ENCODE measurements at regions not wholly inside any gene's neighbourhood (a gene's known extent, or its start where the extent isn't known, plus 50 kb on each side); places are given as distances from the start of the nearest gene placed in this dataset.

GRCh38 chr14:105850853-105851581 lies 324.6 kb downstream of the TMEM121 start:
- in situ Hi-C loops (cut with MboI): no loop called here
- H3K4me2 ChIP-seq (ENCODE audit: unreplicated experiment): no peak overlapping the region
- H3K36me3 ChIP-seq (ENCODE audit: low read depth): no peaks in the 10 kb centered on the region
- H3K4me3 ChIP-seq: no peak overlapping the region
- no peak overlapping the region for H3K27ac ChIP-seq
- WGBS, 2 experiments (ENCODE audit: low coverage in 1 of 2, low lambda C conversion rate in 2 of 2, missing lambda C conversion rate in 2 of 2): 57 to 63% methylated on average over 27 of the region's 27 CpGs
- H3K79me2 ChIP-seq (ENCODE audit: insufficient read depth): no peaks in the 10 kb centered on the region
- no peaks in the 10 kb centered on the region for H3K4me1 ChIP-seq (ENCODE audit: insufficient read depth)
- no peak overlapping the region for H2AFZ ChIP-seq
- H4K20me1 ChIP-seq (ENCODE audit: insufficient read depth): no peaks in the 10 kb centered on the region
- DNase-seq: no peak
- no peaks in the 10 kb centered on the region for H3K27me3 ChIP-seq (replicated peaks; ENCODE audit: insufficient read depth)
- TF ChIP-seq EZH2phosphoT487 (IDR thresholded peaks at IDR 0.05; ENCODE audit: insufficient read depth, low read depth) (no peak), EZH2 (IDR thresholded peaks at IDR 0.05; ENCODE audit: insufficient read depth, poor library complexity, severe bottlenecking) (no peak)
- H3K9me3 ChIP-seq (ENCODE audit: low read depth): no peaks in the 10 kb centered on the region
- no peaks in the 10 kb centered on the region for H3K9me2 ChIP-seq (ENCODE audit: insufficient read depth)
- no peak overlapping the region for H3K9ac ChIP-seq
- no peaks in the 10 kb centered on the region for H3F3A ChIP-seq (ENCODE audit: insufficient read depth)

DNA sequence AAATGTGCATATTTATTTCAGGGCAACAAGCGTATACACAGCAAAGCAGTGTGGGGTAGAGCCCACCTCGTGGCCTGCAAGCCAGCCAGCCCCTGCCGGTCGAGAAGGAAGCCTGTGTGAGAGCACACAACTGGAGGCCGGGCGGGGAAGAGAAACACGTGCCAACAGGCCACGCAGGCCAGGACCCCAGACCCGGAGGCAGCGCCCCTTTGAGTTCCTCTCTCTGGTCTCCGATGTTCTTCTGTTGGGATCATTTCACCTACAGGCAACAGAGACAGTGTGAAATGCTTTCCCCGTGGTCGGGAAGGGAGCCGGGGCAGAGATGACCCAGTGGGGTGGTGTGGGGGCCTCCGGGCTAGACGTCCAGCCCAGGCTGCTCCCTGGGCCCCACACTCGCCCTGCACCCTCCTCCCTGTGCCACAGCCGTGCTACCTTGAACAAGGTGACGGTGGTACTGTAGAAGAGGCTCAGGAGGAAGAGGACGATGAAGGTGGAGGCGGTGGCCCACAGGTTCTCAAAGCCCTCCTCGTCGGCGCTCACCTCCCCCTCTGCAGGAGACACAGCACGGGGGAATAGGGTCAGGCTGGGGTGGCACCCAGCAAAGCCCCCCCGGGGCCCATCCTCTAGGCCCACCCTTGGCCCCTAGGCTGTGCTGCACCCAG lies 325.5 kb downstream of the TMEM121 start:
- Histone ChIP-seq H3K9ac (no peak overlapping the region), H2AFZ (no peak overlapping the region), H3K36me3 (ENCODE audit: low read depth) (no peaks in the 10 kb centered on the region), H3K79me2 (ENCODE audit: insufficient read depth) (no peaks in the 10 kb centered on the region), H3K4me1 (ENCODE audit: insufficient read depth) (no peaks in the 10 kb centered on the region), H3K9me2 (ENCODE audit: insufficient read depth) (no peaks in the 10 kb centered on the region), H4K20me1 (ENCODE audit: insufficient read depth) (no peaks in the 10 kb centered on the region), H3K4me3 (no peak overlapping the region), H3K27ac (no peak overlapping the region), H3K4me2 (ENCODE audit: unreplicated experiment) (no peak overlapping the region), H3K9me3 (ENCODE audit: low read depth) (no peaks in the 10 kb centered on the region), H3K27me3 (replicated peaks; ENCODE audit: insufficient read depth) (no peaks in the 10 kb centered on the region), H3F3A (ENCODE audit: insufficient read depth) (no peaks in the 10 kb centered on the region)
- DNase-seq: no peak
- in situ Hi-C loops (cut with MboI): no loop called here
- TF ChIP-seq EZH2phosphoT487 (IDR thresholded peaks at IDR 0.05; ENCODE audit: insufficient read depth, low read depth) (no peak), EZH2 (IDR thresholded peaks at IDR 0.05; ENCODE audit: insufficient read depth, poor library complexity, severe bottlenecking) (no peak)
- WGBS, 2 experiments (ENCODE audit: low coverage in 1 of 2, low lambda C conversion rate in 2 of 2, missing lambda C conversion rate in 2 of 2): 40 to 44% methylated on average over 23 to 26 of the region's 26 CpGs

DNA sequence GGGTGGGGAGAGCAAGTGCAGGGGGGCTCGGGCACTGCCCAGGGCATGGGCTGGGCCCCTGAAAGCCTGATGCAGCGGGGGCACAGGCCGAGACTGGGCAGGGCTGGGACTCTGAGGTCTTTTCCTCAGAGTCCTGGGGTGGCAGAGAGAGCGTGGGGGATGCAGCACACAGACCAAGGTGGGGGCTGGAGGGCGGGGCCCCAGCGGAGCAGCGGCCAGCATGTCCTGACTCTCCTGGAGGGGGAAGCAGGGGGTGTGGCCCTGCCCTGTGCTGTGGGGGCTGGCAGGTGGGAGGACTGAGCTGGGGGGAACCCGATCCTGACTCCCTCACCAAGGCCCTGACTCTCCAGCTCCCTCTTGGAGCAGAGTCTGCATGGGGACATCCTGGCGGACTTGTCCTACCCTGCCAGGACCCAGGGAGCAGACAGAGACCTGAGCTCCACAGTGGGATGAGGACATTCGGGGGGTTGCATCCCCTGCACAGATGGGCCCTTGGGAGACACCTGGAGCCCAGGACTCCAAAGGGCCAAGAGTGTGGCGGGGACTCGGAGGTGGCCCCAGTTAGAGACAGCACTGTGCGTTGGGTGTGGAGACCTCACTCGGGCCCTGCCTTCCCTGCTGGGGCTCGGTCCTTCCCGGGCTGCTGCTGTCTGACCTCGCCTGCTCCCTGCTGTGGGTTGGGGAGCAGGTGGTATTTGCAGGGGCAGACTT lies 326.1 kb downstream of the TMEM121 start:
- TF ChIP-seq EZH2 (IDR thresholded peaks at IDR 0.05; ENCODE audit: insufficient read depth, poor library complexity, severe bottlenecking) (no peak), EZH2phosphoT487 (IDR thresholded peaks at IDR 0.05; ENCODE audit: insufficient read depth, low read depth) (no peak)

GRCh38 chr14:105853089-105853906 lies 326.9 kb downstream of the TMEM121 start:
- H3K9ac ChIP-seq: no peak overlapping the region
- no peaks in the 10 kb centered on the region for H4K20me1 ChIP-seq (ENCODE audit: insufficient read depth)
- TF ChIP-seq EZH2 (IDR thresholded peaks at IDR 0.05; ENCODE audit: insufficient read depth, poor library complexity, severe bottlenecking) (no peak), EZH2phosphoT487 (IDR thresholded peaks at IDR 0.05; ENCODE audit: insufficient read depth, low read depth) (no peak)
- no peaks in the 10 kb centered on the region for H3K9me3 ChIP-seq (ENCODE audit: low read depth)
- H3K79me2 ChIP-seq (ENCODE audit: insufficient read depth): no peaks in the 10 kb centered on the region
- in situ Hi-C loops (cut with MboI): no loop called here
- no peak for DNase-seq
- no peak overlapping the region for H3K4me3 ChIP-seq
- WGBS, 2 experiments (ENCODE audit: low coverage in 1 of 2, low lambda C conversion rate in 2 of 2, missing lambda C conversion rate in 2 of 2): 64 to 70% methylated on average over 14 to 16 of the region's 16 CpGs
- H3K27ac ChIP-seq: no peak overlapping the region
- no peak overlapping the region for H3K4me2 ChIP-seq (ENCODE audit: unreplicated experiment)
- no peaks in the 10 kb centered on the region for H3K27me3 ChIP-seq (replicated peaks; ENCODE audit: insufficient read depth)
- no peak overlapping the region for H2AFZ ChIP-seq
- H3F3A ChIP-seq (ENCODE audit: insufficient read depth): no peaks in the 10 kb centered on the region
- H3K4me1 ChIP-seq (ENCODE audit: insufficient read depth): no peaks in the 10 kb centered on the region
- H3K36me3 ChIP-seq (ENCODE audit: low read depth): no peaks in the 10 kb centered on the region
- H3K9me2 ChIP-seq (ENCODE audit: insufficient read depth): no peaks in the 10 kb centered on the region

More for the DNA sequence above, 326.1 kb downstream of the TMEM121 start:
- WGBS, 2 experiments (ENCODE audit: low coverage in 1 of 2, low lambda C conversion rate in 2 of 2, missing lambda C conversion rate in 2 of 2): 37 to 38% methylated on average over 12 to 16 of the region's 17 CpGs
- H3K9me3 ChIP-seq (ENCODE audit: low read depth): no peaks in the 10 kb centered on the region
- no peak overlapping the region for H3K4me3 ChIP-seq
- no peak overlapping the region for H3K4me2 ChIP-seq (ENCODE audit: unreplicated experiment)
- H4K20me1 ChIP-seq (ENCODE audit: insufficient read depth): no peaks in the 10 kb centered on the region
- no peaks in the 10 kb centered on the region for H3K27me3 ChIP-seq (replicated peaks; ENCODE audit: insufficient read depth)
- no peak overlapping the region for H3K27ac ChIP-seq
- DNase-seq: no peak
- H3F3A ChIP-seq (ENCODE audit: insufficient read depth): no peaks in the 10 kb centered on the region
- no peaks in the 10 kb centered on the region for H3K79me2 ChIP-seq (ENCODE audit: insufficient read depth)
- no peaks in the 10 kb centered on the region for H3K36me3 ChIP-seq (ENCODE audit: low read depth)
- in situ Hi-C loops (cut with MboI): no loop called here
- no peak overlapping the region for H3K9ac ChIP-seq
- no peaks in the 10 kb centered on the region for H3K4me1 ChIP-seq (ENCODE audit: insufficient read depth)
- H2AFZ ChIP-seq: no peak overlapping the region
- no peaks in the 10 kb centered on the region for H3K9me2 ChIP-seq (ENCODE audit: insufficient read depth)
